Superior temporal gyrus (tissue), 1 donor: ENCODE measurements at regions not wholly inside any gene's neighbourhood (a gene's known extent, or its start where the extent isn't known, plus 50 kb on each side); places are given as distances from the start of the nearest gene placed in this dataset.
"Not testable (repeated sequence)": the region's sequence is repeated elsewhere in the genome, so short reads cannot be mapped to it uniquely, and the experiment has no call there.

Experiments used
- DNase-seq: peaks from one replicate; pipeline ENCODE4 v3.0.0-alpha.2; 2016; ENCODE audit errors: extremely low spot score

- no peak for DNase-seq
Observed at GRCh38 chr17:31622500-31622899, 231.0 kb downstream of the RAB11FIP4 start.

DNA sequence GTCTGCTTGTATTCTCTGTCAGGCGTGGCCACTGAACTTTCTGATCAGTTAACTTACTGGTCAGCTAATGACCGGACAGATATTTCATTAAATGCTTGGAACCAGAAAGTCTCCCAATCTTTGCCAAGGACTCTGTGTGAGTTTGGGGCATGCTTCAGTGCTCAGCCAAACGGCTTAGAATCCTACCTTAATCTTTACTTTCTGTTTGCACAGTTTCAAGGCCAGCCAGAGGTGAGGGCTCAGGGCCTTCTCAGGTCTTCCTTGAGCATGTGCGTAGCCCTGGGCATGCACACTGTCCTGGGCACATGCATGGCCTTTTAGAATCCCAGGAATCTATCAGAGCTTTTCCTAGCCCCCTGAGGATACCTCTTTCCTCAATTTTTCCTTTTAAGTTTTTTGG is 230.1 kb downstream of the RAB11FIP4 start:
- DNase-seq = no peak

DNA sequence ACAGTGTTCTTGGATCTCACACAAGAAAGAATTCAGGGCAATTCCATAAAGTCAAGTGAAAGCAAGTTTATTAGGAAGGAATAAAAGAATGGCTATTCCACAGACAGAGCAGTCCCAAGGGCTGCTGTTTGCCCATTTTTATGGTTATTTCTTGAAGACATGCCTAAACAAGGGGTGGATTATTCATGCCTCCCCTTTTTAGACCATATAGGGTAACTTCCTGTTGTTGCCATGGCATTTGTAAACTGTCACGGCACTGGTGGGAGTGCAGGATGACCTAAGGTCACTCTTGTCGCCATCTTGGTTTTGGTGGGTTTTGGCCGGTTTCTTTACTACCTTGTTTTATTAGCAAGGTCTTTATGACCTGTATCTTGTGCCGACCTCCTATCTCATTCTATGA is 219.6 kb downstream of the RAB11FIP4 start:
- not testable (repeated sequence) for DNase-seq

- peak; percentile 40 for DNase-seq
Observed at GRCh38 chr17:31609996-31610910, 218.8 kb downstream of the RAB11FIP4 start.

GRCh38 chr17:31609331-31609730 is 217.9 kb downstream of the RAB11FIP4 start:
- no peak for DNase-seq

- no peak for DNase-seq
Observed at GRCh38 chr17:31608659-31609254, 217.3 kb downstream of the RAB11FIP4 start.

DNA sequence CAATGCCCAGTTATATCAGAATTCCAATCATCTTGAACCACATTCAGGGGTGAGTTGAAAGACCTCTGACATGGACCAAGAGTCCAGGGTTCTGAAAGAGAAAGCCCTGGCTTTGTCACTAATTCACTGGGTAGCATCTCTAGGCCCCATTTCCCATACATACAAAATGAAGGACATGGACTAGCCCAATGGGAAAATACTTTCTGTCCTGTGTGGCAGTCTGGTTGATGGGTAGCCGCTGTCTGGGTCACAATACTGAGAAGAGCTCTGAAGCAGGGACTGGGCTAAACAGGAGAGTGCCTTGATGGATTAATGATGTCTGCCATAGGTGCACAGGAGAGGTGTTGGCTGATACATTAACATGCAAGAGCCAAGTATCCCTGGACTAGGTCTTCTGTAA is 214.3 kb downstream of the RAB11FIP4 start:
- no peak for DNase-seq

DNA sequence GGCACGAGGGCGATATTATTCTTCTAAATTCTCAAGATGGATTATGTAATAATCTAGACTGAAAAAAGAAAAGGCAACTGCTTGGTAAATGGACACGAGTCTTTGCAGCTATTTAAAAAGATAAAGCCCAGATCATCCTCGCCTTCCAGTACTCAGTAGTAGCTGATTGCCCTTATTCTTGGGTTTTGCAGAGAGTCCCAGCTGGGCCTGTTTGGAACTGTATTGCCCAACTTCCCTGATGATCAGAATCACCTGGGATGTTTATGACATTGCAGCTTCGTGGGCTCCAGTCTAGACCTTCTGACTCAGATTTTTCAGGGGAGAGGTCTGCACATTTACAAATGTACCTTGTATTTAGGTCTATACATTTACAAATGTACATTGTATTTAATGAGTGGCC is 213.5 kb downstream of the RAB11FIP4 start:
- no peak for DNase-seq

- not testable (repeated sequence) for DNase-seq
Observed at GRCh38 chr17:31600144-31600543, 208.7 kb downstream of the RAB11FIP4 start.

DNA sequence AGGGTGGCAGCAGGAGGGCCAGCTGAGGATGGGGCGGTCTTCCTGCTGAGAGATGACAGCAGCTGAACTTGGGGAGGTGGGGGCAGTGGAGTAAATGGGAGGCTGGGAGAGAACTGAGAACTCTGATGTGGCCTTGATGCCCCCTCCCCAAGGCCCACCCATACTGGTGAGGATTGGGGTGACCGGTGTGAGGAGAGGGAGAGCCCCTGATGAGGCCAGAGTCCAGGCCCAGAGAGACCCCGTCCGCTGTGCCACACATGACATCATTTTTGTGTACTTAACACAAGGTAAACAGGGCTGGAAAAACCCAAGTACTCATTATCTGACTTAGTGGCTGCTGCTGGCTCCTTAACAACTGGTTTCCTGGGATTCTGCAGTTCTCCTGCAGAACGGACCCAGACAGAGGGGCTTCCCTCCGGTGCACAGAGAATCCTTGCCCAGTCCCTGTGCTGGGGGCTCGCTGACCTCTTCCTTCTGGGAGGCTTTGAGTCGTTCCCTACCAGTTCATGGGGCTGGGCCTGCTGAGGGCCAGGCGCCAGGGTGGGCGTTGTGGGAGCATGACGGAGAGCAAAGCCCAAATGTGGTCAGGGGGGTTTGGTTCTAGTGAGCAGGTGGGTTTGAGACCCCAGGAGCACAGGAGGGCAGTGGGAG is 207.6 kb downstream of the RAB11FIP4 start:
- no peak for DNase-seq

DNA sequence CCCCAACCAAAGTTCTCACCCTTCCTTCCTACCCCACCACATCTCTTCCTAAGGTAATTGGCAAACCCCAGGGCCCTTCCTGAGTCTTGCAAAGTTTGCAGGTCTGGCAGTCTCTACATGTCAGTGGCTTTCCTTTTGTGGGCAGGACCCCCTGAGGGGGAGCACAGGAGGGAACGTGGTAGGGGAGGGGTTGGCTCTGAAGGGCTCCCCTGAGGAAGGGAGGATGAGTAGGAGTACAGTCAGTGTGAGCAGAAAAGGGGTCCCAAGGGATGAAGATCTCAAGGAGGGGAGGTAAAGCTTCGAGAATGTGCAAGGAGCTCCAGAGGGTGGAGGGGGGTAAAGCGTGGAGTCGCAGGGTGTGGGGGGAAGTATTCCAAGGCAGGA is 206.9 kb downstream of the RAB11FIP4 start:
- no peak for DNase-seq

DNA sequence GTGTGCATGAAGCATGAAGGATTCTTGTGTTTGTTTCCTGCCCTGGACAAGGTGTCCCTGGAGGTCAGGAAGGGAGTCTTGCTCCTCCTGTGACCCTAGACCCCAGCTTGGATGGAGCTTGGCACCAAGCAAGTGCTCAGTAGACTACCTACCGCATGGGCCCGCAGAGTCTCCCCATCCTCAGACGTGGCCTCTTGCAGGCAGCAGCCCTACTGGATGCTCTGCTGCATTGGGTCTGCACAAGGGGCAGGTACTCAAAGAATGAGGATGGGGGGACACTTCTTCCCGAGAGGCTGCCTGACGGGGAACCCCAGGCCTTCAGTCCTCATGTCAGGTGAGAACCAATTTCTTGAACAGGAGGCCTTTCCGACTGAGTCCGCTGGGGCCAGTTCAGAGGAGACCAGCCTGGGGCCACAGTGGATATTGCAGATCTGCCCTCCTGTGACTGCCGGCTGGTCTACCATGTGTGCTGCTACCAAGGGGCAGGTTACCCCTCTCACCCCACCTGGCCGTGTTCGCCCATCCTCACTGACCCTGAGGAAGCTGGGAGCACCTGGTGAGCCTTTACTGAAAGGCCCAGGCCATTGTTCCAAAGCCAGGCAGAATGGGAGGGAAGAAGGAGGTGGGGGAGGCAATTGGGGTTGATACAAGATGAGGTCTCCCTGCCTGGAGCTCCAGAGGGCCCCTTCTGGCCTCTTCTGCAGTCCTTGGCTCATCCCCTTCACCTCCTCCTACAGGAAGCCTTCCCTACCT is 206.3 kb downstream of the RAB11FIP4 start:
- no peak for DNase-seq

DNA sequence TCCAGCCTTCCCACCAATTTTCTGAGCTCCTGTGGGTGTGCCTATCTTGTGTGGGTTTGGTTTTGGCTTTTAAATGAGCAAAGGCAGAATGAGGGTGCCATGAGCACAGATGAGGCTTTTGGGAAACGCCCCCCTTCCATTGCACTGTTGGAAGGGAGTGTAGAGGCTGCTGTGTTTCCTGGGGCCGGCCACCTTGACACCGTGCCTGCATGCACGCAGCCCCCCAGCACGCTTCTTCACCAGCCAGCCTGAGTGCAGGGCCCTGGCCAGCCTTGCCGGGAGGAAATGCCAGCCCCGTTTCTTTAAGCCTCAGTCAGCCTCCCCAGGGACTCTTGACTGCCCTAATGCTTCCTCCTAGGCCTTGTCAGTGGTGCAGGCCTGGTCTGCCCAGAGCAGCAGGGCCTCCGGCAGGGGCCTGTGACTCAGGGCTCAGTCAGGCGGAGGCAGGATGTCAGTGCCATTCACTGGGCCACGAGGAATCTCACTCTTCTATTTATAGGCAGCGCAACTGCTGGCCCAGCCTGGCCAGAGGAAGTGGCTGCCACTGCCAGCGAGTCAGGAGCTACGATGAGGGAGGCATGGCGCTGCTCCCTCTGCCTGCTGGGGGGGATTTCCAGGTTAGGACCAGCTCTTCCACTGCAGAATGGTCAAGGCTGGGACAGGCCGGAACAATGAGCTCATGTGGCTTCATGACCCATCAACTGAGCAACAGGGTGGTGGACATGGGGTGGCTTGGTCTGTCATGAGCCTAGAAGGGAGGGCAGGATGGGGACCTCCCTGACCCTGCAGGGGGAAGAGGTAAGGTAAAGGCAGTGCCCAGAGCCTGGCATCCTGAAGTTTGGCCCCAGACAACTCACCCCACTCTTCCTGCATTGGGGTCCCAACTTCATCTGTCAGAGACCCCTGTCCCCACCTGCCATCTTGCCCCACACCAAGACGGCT is 205.2 kb downstream of the RAB11FIP4 start:
- DNase-seq = no peak

DNA sequence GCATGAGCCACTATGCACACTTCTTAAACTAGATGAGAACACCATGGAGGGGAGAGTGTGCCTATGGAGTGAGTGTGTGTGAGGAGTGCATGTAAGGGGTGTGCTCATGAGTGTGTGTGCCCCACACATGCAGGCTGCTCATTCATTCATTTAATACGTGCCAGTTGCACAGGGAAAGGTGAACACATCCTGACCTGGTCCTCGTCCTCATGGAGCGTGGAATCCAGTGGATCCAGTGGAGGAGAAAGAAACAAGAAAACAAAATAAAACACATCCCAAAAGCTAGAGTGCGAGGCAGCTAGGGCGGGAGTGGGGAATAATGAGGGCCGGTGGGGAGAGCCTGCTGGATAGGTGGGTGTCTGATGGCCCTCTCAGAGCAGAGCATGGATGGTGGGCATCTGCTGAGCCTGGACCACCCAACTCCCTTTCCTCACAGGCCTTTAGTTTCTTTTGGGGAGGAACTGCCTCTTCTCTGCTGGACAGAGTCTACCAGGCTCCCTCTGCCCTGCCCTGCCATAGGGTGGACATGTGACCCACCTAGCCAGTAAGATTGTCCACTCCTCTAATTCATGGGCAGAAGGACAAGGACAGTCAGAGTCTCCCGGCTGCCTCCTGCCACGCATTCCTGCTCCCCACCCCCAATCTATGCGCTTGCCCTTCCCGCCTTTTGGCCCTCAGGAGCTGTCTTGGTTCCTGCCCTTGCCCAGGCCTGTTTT is 204.3 kb downstream of the RAB11FIP4 start:
- DNase-seq = no peak

DNA sequence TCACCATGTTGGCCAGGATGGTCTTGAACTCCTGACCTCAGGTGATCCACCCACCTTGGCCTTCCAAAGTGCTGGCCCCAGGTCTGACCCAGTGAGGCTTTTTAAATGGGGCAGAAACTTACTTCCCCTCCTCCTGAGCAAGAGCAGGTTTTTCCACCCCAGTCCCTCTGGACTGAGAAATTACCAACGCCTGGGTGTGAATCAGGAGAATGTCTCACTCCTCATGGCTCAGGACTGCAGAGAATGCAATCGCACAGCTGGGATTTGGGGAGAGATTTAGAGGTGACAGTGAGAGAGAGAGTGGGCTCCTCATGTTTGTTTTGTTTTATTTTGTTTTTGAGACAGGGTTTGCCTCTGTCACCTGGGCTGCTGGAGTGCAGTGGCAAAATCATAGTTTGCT is 203.6 kb downstream of the RAB11FIP4 start:
- DNase-seq = no peak

DNA sequence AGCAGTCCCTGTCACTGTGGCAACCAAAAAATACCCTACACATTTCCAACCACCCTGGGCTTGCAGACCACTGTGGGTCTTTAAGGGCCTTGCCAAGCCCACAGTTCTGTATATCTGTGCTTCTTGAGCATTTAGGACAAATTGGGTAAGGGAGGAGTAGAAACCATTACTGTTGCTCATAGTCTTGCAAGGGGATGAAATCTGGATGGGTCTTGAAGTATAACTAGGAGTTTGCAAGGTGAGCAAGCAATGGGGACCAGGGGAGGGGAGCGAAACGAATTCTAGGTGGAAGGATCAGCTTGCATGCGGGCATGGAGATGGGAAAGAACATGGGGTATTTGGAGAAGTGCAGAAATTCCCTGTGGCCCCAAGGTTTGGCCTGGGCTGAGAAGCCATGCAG is 202.9 kb downstream of the RAB11FIP4 start:
- DNase-seq = no peak

DNA sequence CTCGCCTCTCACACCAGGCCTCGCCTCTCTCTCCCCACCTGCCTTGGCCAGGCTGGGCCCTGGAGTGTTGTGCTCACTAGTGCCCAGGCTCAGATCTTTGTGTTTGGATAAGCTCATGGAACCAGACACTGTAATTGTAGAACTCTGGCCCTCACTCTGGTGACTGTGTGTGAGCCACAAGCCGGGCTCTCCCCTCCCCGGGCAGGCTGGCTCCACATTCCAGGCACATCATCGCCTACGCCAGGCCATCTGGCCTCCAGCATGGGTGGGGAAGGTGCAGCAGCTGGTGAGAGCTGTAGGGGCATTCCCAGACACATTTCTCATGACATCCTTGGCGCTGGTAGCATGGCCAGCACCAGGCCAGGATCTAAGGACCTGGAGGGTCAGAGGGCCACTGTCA is 202.3 kb downstream of the RAB11FIP4 start:
- DNase-seq = no peak

- no peak for DNase-seq
Observed at GRCh38 chr17:31591924-31592323, 200.4 kb downstream of the RAB11FIP4 start.

- DNase-seq = no peak
Observed at GRCh38 chr17:31588512-31588911, 197.0 kb downstream of the RAB11FIP4 start.

DNA sequence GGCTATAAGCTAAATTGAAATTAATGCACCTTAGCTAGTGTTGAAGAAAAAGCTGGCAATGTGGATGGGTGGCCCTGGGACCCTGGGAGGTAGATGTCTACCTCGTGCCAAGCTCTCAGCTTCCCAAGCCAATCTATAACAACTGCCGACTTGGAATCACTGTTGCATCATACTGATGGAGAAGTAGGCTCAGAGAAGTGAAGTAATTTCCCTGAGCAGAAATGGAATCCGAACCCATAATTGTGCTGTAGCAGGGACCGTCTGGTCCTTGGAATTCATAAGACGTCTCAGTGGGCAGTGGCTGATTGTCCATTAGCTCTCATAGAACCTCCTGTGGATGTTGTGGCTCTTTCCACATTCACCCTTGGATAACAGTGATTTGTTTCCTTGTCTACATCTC is 196.6 kb downstream of the RAB11FIP4 start:
- DNase-seq = no peak
